WTC11 (cell line): ENCODE measurements at regions not wholly inside any gene's neighbourhood (a gene's known extent, or its start where the extent isn't known, plus 50 kb on each side); places are given as distances from the start of the nearest gene placed in this dataset.

ENCODE experiments used
- ATAC-seq: fragments of 200-7000 bp; cut with Tn5 transposase; 2 replicates; pipeline ENCODE4 v1.10.0; 2021; ENCODE audit warnings: mild to moderate bottlenecking, moderate library complexity
- CTCF ChIA-PET: fragments of 300-600 bp; sonication (Branson Sonifier 250); formaldehyde crosslinking; loops from one replicate; lab custom pipeline; 2021; ENCODE audit warnings: antibody characterized with exemption; lab: Charles Lee
- POLR2A ChIA-PET: fragments of 350-600 bp; sonication (Branson Sonifier 250); formaldehyde crosslinking; loops from one replicate; lab custom pipeline; 2021; ENCODE audit warnings: antibody characterized with exemption; lab: Charles Lee
- DNase-seq: peaks from one replicate; pipeline ENCODE4 v3.0.0; 2021; ENCODE audit warnings: low spot score
- H3K27ac Mint-ChIP-seq: 2 replicates; pipeline ENCODE4 v1.8.0; 2021; ENCODE audit warnings: mixed read lengths
- H3K27me3 Mint-ChIP-seq: 2 replicates; pipeline ENCODE4 v1.8.0; 2021; ENCODE audit warnings: low read depth, mild to moderate bottlenecking, moderate library complexity, mixed read lengths
- H3K36me3 Mint-ChIP-seq: 2 replicates; pipeline ENCODE4 v1.8.0; 2021; ENCODE audit warnings: mixed read lengths
- H3K4me1 Mint-ChIP-seq: 2 replicates; pipeline ENCODE4 v1.8.0; 2022; ENCODE audit warnings: mixed read lengths
- H3K4me3 Mint-ChIP-seq: 2 replicates; pipeline ENCODE4 v1.8.0; 2021; ENCODE audit warnings: mild to moderate bottlenecking, moderate library complexity, mixed read lengths
- H3K9me3 Mint-ChIP-seq: 2 replicates; pipeline ENCODE4 v1.8.0; 2021; ENCODE audit warnings: mixed read lengths
- ATF2 ChIP-seq: sonication (generic); formaldehyde crosslinking; IDR thresholded peaks from 2 replicates; pipeline ENCODE4 v1.8.1; 2022; ENCODE audit warnings: low read depth, missing genetic modification reagents, borderline replicate concordance
- CBFB ChIP-seq: sonication (generic); formaldehyde crosslinking; IDR thresholded peaks from 2 replicates; pipeline ENCODE4 v1.8.1; 2022; ENCODE audit warnings: mild to moderate bottlenecking, low read depth, missing genetic modification reagents
- CTCF ChIP-seq: fragments of 200-600 bp; IDR thresholded peaks from 2 replicates; pipeline ENCODE4 v1.8.0; 2022; ENCODE audit warnings: antibody characterized with exemption
- GTF2I ChIP-seq: fragments of 250-450 bp; sonication (Bioruptor Pico); conservative IDR thresholded peaks from 2 replicates; pipeline ENCODE4 v1.4.0; 2021; ENCODE audit warnings: mild to moderate bottlenecking
- HMGXB4 ChIP-seq: sonication (generic); formaldehyde crosslinking; IDR thresholded peaks from 2 replicates; pipeline ENCODE4 v1.8.1; 2023; ENCODE audit warnings: mild to moderate bottlenecking, moderate library complexity, missing genetic modification reagents
- IRF2 ChIP-seq: sonication (generic); formaldehyde crosslinking; IDR thresholded peaks from 2 replicates; pipeline ENCODE4 v1.8.0; 2022; ENCODE audit warnings: low read depth, missing genetic modification reagents, borderline replicate concordance
- KAT7 ChIP-seq: sonication (generic); formaldehyde crosslinking; IDR thresholded peaks from 2 replicates; pipeline ENCODE4 v1.8.1; 2023; ENCODE audit warnings: missing genetic modification reagents, mild to moderate bottlenecking, borderline replicate concordance
- MLX ChIP-seq: sonication (generic); formaldehyde crosslinking; IDR thresholded peaks from 2 replicates; pipeline ENCODE4 v1.8.1; 2023; ENCODE audit warnings: mild to moderate bottlenecking, missing genetic modification reagents, moderate library complexity
- OVOL2 ChIP-seq: fragments of 250-450 bp; sonication (Bioruptor Pico); IDR thresholded peaks from 2 replicates; pipeline ENCODE4 v1.9.0; 2021; ENCODE audit warnings: mild to moderate bottlenecking, borderline replicate concordance
- RORB ChIP-seq: fragments of 250-450 bp; sonication (Bioruptor Pico); IDR thresholded peaks from 2 replicates; pipeline ENCODE4 v1.9.0; 2021; ENCODE audit warnings: mild to moderate bottlenecking
- STAT6 ChIP-seq: sonication (generic); formaldehyde crosslinking; conservative IDR thresholded peaks from 2 replicates; pipeline ENCODE4 v1.8.1; 2023; ENCODE audit warnings: mild to moderate bottlenecking, low read depth, missing genetic modification reagents, moderate library complexity
- TCF7 ChIP-seq: sonication (generic); formaldehyde crosslinking; IDR thresholded peaks from 2 replicates; pipeline ENCODE4 v1.8.0; 2022; ENCODE audit warnings: mild to moderate bottlenecking, low read depth, missing genetic modification reagents, moderate library complexity
- TEAD1 ChIP-seq: sonication (generic); formaldehyde crosslinking; IDR thresholded peaks from 2 replicates; pipeline ENCODE4 v1.8.0; 2022; ENCODE audit warnings: mild to moderate bottlenecking, missing genetic modification reagents
- ZNF671 ChIP-seq: fragments of 250-450 bp; sonication (Bioruptor Pico); IDR thresholded peaks from 2 replicates; pipeline ENCODE4 v1.8.0; 2021; ENCODE audit warnings: mild to moderate bottlenecking
- TF ChIP-seq, protein P1 (sequence below): fragments of 250-450 bp; sonication (Bioruptor Pico); IDR thresholded peaks from 2 replicates; pipeline ENCODE4 v1.9.0; 2021; ENCODE audit warnings: mild to moderate bottlenecking
- TF ChIP-seq, protein P2 (sequence below): sonication (generic); formaldehyde crosslinking; IDR thresholded peaks from 2 replicates; pipeline ENCODE4 v1.8.0; 2022; ENCODE audit warnings: mild to moderate bottlenecking, missing genetic modification reagents
- TF ChIP-seq, protein P3 (sequence below): fragments of 250-450 bp; sonication (Bioruptor Pico); IDR thresholded peaks from 2 replicates; pipeline ENCODE4 v1.9.0; 2021; ENCODE audit warnings: moderate library complexity, mild to moderate bottlenecking, inconsistent platforms, borderline replicate concordance

DNA sequence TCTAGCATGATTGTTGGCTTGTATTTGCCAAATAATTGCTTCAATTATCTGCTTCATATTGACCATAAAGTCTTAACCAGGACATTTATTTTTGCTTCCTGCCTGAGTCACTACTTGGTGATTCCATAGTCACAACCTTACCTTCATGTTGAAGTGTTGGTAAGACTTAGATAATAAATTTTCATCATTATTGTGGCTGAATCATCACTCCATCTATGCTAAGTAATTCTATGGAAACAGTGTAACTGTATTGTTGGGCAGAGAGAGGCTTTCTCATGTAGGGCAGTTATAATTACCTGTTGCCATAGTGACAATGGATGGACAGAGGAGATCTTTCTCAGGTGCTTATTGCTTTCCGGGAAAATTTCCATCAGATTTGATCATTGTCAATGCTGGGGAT lies 330.7 kb upstream of the LRRC3B start:
- H3K27ac Mint-ChIP-seq, result no peak overlapping the region
- DNase-seq, result no peak
- H3K4me3 Mint-ChIP-seq, result no peak overlapping the region
- CTCF ChIA-PET, result no interaction called here
- H3K4me1 Mint-ChIP-seq, result peaks cover 4% of the 10 kb centered on the region
- H3K36me3 Mint-ChIP-seq, result no peaks in the 10 kb centered on the region
- TF ChIP-seq, protein P1, sequence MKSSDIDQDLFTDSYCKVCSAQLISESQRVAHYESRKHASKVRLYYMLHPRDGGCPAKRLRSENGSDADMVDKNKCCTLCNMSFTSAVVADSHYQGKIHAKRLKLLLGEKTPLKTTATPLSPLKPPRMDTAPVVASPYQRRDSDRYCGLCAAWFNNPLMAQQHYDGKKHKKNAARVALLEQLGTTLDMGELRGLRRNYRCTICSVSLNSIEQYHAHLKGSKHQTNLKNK, result no peak
- TF ChIP-seq GTF2I (CRISPR knock-in tag) (no peak), STAT6 (no peak), HMGXB4 (no peak), RORB (CRISPR knock-in tag) (no peak), TEAD1 (CRISPR knock-in tag) (no peak), KAT7 (CRISPR knock-in tag) (no peak), MLX (CRISPR knock-in tag) (no peak), CTCF (no peak), ATF2 (CRISPR knock-in tag) (no peak), ZNF671 (CRISPR knock-in tag) (no peak), TCF7 (CRISPR knock-in tag) (no peak), IRF2 (CRISPR knock-in tag) (no peak), CBFB (no peak), OVOL2 (CRISPR knock-in tag) (no peak)
- TF ChIP-seq, protein P2, sequence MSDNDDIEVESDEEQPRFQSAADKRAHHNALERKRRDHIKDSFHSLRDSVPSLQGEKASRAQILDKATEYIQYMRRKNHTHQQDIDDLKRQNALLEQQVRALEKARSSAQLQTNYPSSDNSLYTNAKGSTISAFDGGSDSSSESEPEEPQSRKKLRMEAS (CRISPR knock-in tag), result no peak
- TF ChIP-seq, protein P3, sequence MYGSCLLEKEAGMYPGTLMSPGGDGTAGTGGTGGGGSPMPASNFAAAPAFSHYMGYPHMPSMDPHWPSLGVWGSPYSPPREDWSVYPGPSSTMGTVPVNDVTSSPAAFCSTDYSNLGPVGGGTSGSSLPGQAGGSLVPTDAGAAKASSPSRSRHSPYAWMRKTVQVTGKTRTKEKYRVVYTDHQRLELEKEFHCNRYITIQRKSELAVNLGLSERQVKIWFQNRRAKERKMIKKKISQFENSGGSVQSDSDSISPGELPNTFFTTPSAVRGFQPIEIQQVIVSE (CRISPR knock-in tag), result no peak
- POLR2A ChIA-PET, result no interaction called here
- peaks cover 14% of the 10 kb centered on the region for H3K9me3 Mint-ChIP-seq
- H3K27me3 Mint-ChIP-seq, result no peaks in the 10 kb centered on the region
- no peak for ATAC-seq
